ENCODE measurements at regions not wholly inside any gene's neighbourhood (a gene's known extent, or its start where the extent isn't known, plus 50 kb on each side); places are given as distances from the start of the nearest gene placed in this dataset.

DNA sequence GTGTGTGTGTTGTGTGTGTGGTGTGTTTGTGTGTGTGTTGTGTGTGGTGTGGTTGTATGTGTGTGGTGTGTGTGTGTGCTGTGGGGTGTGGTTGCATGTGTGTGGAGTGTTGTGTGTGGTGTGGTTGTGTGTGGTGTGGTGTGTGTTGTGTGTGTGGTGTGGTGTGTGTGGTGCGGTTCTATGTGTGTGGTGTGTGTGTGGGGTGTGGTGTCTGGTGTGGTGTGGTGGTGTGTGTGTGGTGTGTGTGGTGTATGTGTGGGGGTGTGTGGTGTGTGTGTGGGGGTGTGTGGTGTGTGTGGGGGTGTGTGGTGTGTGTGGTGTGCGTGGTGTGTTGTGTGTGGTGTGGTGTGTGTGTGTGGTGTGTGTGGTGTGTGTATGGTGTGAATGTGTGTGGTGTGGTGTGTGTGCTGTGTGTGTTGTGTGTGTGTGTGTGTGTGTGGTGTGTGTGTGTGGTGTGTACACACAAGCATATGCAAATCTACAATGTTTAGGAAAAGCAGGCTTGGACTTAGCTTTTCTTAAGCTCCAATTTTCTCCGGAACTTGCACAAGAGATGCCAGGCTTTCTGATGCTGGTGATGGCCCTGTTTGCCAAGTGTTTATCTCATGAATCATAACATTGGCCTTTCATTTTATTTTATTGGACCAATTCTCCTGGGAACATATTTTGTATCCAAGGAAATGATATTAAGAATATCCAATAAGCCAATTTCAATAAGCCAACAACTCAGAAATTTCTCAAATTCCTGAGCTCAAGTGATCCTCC is 148.7 kb downstream of the SPATA18 start:
- intact Hi-C loops (cut with DNase I): loop anchor here in 1 of 10 donors (10.0 kb wide), 1 partner anchor 65 kb away; no protein-coding TSS in a partner anchor
- no peaks in the 10 kb centered on the region for H3K36me3 ChIP-seq

DNA sequence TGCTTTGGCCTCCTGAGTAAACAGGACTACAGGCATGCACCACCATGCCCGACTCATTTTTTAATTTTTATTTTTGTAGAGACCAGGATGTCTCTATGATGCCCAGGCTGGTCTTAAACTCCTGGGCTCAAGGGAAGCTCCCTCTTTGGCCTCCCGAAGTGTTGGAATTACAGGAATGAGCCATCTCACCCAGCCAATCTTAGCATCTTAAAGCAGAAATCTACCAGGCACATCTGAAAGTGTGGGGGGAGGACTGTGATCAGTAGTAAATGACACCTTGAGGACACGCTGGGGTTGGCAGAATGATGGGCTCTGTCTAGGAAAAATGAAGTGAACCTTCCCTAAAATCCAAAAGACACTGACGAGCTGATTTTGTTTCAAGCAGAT is 149.2 kb downstream of the SPATA18 start:
- ATAC-seq: no peak
- Histone ChIP-seq H3K27ac (no peak overlapping the region), H3K36me3 (no peaks in the 10 kb centered on the region), H3K9me3 (no peaks in the 10 kb centered on the region), H3K4me3 (no peak overlapping the region), H3K4me1 (peaks cover 0 to 13% (median 0%) of the 10 kb centered on the region in 9 donors), H3K27me3 (peaks cover 0 to 31% (median 14%) of the 10 kb centered on the region in 7 donors)
- WGBS, 2 donors: 84 to 88% methylated on average over 4 of the region's 4 CpGs
- intact Hi-C loops (cut with DNase I): loop anchor here in 1 of 10 donors (10.0 kb wide), 1 partner anchor 64 kb away; no protein-coding TSS in a partner anchor
- no peak for DNase-seq
- TF ChIP-seq, protein P1, sequence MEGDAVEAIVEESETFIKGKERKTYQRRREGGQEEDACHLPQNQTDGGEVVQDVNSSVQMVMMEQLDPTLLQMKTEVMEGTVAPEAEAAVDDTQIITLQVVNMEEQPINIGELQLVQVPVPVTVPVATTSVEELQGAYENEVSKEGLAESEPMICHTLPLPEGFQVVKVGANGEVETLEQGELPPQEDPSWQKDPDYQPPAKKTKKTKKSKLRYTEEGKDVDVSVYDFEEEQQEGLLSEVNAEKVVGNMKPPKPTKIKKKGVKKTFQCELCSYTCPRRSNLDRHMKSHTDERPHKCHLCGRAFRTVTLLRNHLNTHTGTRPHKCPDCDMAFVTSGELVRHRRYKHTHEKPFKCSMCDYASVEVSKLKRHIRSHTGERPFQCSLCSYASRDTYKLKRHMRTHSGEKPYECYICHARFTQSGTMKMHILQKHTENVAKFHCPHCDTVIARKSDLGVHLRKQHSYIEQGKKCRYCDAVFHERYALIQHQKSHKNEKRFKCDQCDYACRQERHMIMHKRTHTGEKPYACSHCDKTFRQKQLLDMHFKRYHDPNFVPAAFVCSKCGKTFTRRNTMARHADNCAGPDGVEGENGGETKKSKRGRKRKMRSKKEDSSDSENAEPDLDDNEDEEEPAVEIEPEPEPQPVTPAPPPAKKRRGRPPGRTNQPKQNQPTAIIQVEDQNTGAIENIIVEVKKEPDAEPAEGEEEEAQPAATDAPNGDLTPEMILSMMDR (IDR thresholded peaks at IDR 0.05): no peak

More for the DNA sequence above, 148.7 kb downstream of the SPATA18 start:
- no peak overlapping the region for H3K27ac ChIP-seq
- H3K4me3 ChIP-seq: no peak overlapping the region
- DNase-seq (no peak), ATAC-seq (no peak)
- 88 to 89% methylated on average over 3 of the region's 3 CpGs for WGBS, 2 donors
- TF ChIP-seq, protein P1 (IDR thresholded peaks at IDR 0.05): no peak
- H3K27me3 ChIP-seq: peaks cover 0 to 32% (median 20%) of the 10 kb centered on the region in 7 donors
- H3K4me1 ChIP-seq: peaks cover 0 to 13% (median 0%) of the 10 kb centered on the region in 9 donors
- H3K9me3 ChIP-seq: no peaks in the 10 kb centered on the region

DNA sequence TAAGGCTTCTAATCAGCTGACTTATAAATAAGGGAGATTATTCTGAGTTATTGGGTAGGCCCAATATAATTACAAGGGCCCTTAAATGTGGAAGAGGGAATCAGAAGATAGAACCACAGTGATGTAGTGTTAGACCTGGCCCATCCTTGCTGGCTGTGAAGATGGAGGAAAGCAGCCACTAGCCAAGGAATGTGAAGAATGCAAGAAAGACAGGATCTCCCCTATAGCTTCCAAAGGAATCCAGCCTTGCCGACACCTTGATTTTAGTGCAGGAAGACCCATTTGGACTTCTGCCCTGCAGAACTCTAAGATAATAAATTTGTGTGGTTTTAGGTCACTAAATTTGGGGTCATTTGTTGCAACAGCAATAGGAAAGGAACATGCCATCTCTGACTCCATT is 150.6 kb downstream of the SPATA18 start:
- Histone ChIP-seq H3K36me3 (no peaks in the 10 kb centered on the region), H3K4me1 (peaks cover 0 to 13% (median 0%) of the 10 kb centered on the region in 9 donors), H3K4me3 (no peak overlapping the region), H3K27ac (no peak overlapping the region), H3K27me3 (peaks cover 0 to 17% (median 3%) of the 10 kb centered on the region in 7 donors), H3K9me3 (no peaks in the 10 kb centered on the region)
- intact Hi-C loops (cut with DNase I): loop anchor here in 1 of 10 donors (10.0 kb wide), 1 partner anchor 63 kb away; no protein-coding TSS in a partner anchor
- DNase-seq (no peak), ATAC-seq (no peak)
- TF ChIP-seq, protein P1 (IDR thresholded peaks at IDR 0.05): no peak
- 72 to 73% methylated on average over 1 of the region's 1 CpG for WGBS, 2 donors

DNA sequence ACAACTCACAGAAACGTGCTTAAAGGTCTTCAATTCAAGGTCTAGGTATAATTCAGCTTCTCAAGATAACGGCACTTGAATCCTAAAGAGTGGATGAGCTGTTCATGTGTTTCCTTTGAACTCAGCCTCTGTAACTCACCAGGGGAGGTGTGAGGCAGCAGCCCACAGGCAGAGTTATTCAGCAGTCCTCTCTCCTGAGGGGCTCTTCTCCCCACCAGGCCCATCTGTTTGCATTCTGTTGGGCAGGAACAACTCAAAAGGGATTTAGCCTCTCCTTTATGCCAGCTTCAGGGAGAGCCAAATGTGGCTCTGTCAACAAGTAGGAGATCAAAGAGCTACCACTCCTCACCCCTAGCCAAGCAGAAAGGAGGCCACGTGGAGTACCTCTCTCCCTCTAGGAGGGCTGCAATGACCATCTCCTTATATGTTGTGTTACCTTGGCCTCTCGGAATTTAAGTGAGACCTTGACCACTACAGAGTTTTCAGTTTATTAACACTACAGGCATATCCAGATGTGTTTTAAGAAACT is 151.2 kb downstream of the SPATA18 start:
- no peaks in the 10 kb centered on the region for H3K9me3 ChIP-seq
- TF ChIP-seq, protein P1 (IDR thresholded peaks at IDR 0.05): no peak
- peaks cover 0 to 15% (median 0%) of the 10 kb centered on the region in 7 donors for H3K27me3 ChIP-seq
- no peak overlapping the region for H3K27ac ChIP-seq
- ATAC-seq (peak in 4 of 8 donors; percentile 47 to 74 (median 64)), DNase-seq (no peak)
- peaks cover 0 to 13% (median 0%) of the 10 kb centered on the region in 9 donors for H3K4me1 ChIP-seq
- intact Hi-C loops (cut with DNase I): loop anchor here in 1 of 10 donors (10.0 kb wide), 1 partner anchor 62 kb away; no protein-coding TSS in a partner anchor
- H3K36me3 ChIP-seq: no peaks in the 10 kb centered on the region
- WGBS, 2 donors: 54 to 66% methylated on average over 4 of the region's 4 CpGs
- no peak overlapping the region for H3K4me3 ChIP-seq

Data from heart right ventricle (tissue), 16 donors.